ENCODE measurements at regions not wholly inside any gene's neighbourhood (a gene's known extent, or its start where the extent isn't known, plus 50 kb on each side); places are given as distances from the start of the nearest gene placed in this dataset.
"Not testable (repeated sequence)": the region's sequence is repeated elsewhere in the genome, so short reads cannot be mapped to it uniquely, and the experiment has no call there.

GRCh38 chr1:38725321-38725961 is 134.1 kb downstream of the RRAGC start:
- not testable (repeated sequence) for TF ChIP-seq CTCF, POLR2A (IDR thresholded peaks at IDR 0.05)

Data from adrenal gland (tissue), 5 donors.